ENCODE measurements at regions not wholly inside any gene's neighbourhood (a gene's known extent, or its start where the extent isn't known, plus 50 kb on each side); places are given as distances from the start of the nearest gene placed in this dataset.

DNA sequence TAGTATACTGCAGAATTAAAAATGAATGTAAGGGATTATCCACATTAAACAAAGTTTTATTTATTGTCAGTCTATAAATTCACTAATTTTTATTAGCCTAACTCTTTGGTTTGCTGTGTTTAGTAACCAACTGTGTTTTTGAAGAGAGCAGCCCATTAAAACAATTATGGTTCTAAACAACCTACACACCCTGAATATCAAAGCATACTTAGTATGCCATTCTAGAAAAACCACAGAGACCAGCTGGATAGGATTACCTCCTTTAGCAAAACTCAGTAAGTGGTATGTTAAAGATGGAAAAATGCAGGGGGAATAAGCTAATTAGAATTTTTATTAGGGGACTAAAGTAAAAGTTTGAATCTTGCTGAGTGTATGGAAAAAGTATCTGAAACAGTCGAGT is 1981.7 kb upstream of the NUDT12 start:
- DNase-seq (peak in 1 of 5 donors; percentile 0), FAIRE-seq (no peak)
- Histone ChIP-seq H3K4me1 (ENCODE audit: control insufficient read depth in 2 of 3, insufficient read depth in 2 of 3, low read depth in 1 of 3, low read length in 3 of 3) (no peaks in the 10 kb centered on the region), H3K9ac (ENCODE audit: low read length in 3 of 3) (no peak overlapping the region), H3K4me3 (ENCODE audit: low read length in 3 of 3) (no peak overlapping the region), H3K27ac (ENCODE audit: low read depth in 2 of 2, low read length in 2 of 2) (no peak overlapping the region), H3K36me3 (ENCODE audit: control insufficient read depth in 2 of 3, insufficient read depth in 3 of 3, low read length in 3 of 3) (no peaks in the 10 kb centered on the region), H3K27me3 (ENCODE audit: control insufficient read depth, insufficient read depth, low read length) (no peaks in the 10 kb centered on the region), H3K9me3 (ENCODE audit: control insufficient read depth in 2 of 3, insufficient read depth in 1 of 3, low read length in 3 of 3) (no peaks in the 10 kb centered on the region)
- TF ChIP-seq, protein P1, sequence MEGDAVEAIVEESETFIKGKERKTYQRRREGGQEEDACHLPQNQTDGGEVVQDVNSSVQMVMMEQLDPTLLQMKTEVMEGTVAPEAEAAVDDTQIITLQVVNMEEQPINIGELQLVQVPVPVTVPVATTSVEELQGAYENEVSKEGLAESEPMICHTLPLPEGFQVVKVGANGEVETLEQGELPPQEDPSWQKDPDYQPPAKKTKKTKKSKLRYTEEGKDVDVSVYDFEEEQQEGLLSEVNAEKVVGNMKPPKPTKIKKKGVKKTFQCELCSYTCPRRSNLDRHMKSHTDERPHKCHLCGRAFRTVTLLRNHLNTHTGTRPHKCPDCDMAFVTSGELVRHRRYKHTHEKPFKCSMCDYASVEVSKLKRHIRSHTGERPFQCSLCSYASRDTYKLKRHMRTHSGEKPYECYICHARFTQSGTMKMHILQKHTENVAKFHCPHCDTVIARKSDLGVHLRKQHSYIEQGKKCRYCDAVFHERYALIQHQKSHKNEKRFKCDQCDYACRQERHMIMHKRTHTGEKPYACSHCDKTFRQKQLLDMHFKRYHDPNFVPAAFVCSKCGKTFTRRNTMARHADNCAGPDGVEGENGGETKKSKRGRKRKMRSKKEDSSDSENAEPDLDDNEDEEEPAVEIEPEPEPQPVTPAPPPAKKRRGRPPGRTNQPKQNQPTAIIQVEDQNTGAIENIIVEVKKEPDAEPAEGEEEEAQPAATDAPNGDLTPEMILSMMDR (IDR thresholded peaks at IDR 0.05; ENCODE audit: borderline replicate concordance, extremely low read depth, insufficient read depth), result no peak
- intact Hi-C loops (cut with DNase I), result no loop called here

DNA sequence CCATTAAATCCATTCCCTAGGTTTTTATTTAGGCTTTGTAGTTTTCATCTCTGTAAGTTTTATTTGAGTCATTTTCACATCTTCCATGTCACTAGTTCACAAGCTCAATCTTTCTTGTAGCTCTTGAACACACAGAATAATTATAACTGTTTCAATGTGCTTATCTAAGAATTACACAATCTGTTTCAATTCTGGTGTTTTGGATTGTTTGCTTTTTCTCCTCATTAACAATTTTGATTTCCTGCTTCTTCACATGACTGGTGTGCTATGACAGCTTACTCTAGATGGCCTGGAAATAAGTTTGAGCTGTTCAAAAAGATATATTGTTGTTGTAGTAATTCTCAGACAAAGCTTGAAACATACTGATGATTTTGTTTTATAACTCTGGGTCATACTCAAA is 1974.1 kb upstream of the NUDT12 start:
- intact Hi-C loops (cut with DNase I), result no loop called here
- TF ChIP-seq, protein P1 (IDR thresholded peaks at IDR 0.05; ENCODE audit: borderline replicate concordance, extremely low read depth, insufficient read depth), result no peak
- Histone ChIP-seq H3K36me3 (ENCODE audit: control insufficient read depth in 2 of 3, insufficient read depth in 3 of 3, low read length in 3 of 3) (no peaks in the 10 kb centered on the region), H3K27ac (ENCODE audit: low read depth in 2 of 2, low read length in 2 of 2) (no peak overlapping the region), H3K4me3 (ENCODE audit: low read length in 3 of 3) (no peak overlapping the region), H3K4me1 (ENCODE audit: control insufficient read depth in 2 of 3, insufficient read depth in 2 of 3, low read depth in 1 of 3, low read length in 3 of 3) (no peaks in the 10 kb centered on the region), H3K9ac (ENCODE audit: low read length in 3 of 3) (no peak overlapping the region), H3K27me3 (ENCODE audit: control insufficient read depth, insufficient read depth, low read length) (no peaks in the 10 kb centered on the region), H3K9me3 (ENCODE audit: control insufficient read depth in 2 of 3, insufficient read depth in 1 of 3, low read length in 3 of 3) (peaks cover 0 to 4% (median 0%) of the 10 kb centered on the region in 3 donors)
- FAIRE-seq (no peak), DNase-seq (no peak)

DNA sequence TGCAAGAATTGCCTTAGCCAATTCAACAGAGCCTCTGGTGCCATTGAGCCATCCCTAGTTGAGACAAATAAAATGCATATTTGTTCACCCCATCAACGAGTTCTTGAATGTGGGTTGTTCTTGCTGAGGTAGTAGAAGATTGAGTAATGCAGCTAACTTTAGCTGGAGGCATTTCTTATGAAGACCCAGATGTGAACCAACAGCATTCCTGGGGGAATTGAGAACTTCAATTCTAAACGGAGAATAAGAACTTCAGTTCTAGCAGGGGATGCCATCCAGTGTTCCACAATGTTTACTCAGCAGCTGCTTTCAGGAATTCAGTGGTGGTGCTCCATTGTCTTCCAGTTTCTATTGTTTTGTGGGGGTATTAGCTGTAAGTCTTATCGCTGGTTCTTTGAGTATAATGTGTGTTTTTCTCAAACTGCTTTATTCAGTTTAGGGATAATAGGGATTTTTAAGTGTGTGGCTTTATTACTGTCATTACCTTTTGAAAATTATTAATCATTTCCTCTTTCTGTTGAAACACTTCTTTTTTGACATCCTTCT is 1968.2 kb upstream of the NUDT12 start:
- H3K27me3 ChIP-seq (ENCODE audit: control insufficient read depth, insufficient read depth, low read length), result no peaks in the 10 kb centered on the region
- H3K4me3 ChIP-seq (ENCODE audit: low read length in 3 of 3), result no peak overlapping the region
- intact Hi-C loops (cut with DNase I), result no loop called here
- no peak overlapping the region for H3K27ac ChIP-seq (ENCODE audit: low read depth in 2 of 2, low read length in 2 of 2)
- peaks cover 0 to 4% (median 2%) of the 10 kb centered on the region in 3 donors for H3K9me3 ChIP-seq (ENCODE audit: control insufficient read depth in 2 of 3, insufficient read depth in 1 of 3, low read length in 3 of 3)
- no peak overlapping the region for H3K9ac ChIP-seq (ENCODE audit: low read length in 3 of 3)
- H3K36me3 ChIP-seq (ENCODE audit: control insufficient read depth in 2 of 3, insufficient read depth in 3 of 3, low read length in 3 of 3), result no peaks in the 10 kb centered on the region
- no peaks in the 10 kb centered on the region for H3K4me1 ChIP-seq (ENCODE audit: control insufficient read depth in 2 of 3, insufficient read depth in 2 of 3, low read depth in 1 of 3, low read length in 3 of 3)
- FAIRE-seq (no peak), DNase-seq (no peak)
- TF ChIP-seq, protein P1 (IDR thresholded peaks at IDR 0.05; ENCODE audit: borderline replicate concordance, extremely low read depth, insufficient read depth), result no peak

DNA sequence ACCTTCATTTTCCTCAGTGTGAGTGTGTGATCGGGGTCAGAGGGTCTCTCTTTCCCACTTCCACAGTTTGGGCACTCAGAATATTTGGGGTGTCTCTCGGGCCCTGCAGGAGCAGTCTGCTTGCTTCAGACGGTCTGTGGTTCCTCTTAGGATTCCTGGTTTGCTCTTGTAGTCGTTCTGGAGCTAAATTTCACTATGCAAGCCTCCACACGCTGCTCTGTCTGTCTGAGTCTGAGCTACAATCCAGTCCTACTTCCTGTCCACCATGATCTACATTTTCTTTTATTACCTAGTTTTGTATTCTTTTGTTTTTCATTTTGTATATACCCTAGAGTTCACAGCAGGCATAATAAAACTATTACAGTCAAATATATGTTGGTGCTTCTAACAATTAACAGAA is 1967.3 kb upstream of the NUDT12 start:
- H3K27ac ChIP-seq (ENCODE audit: low read depth in 2 of 2, low read length in 2 of 2), result no peak overlapping the region
- intact Hi-C loops (cut with DNase I), result no loop called here
- H3K36me3 ChIP-seq (ENCODE audit: control insufficient read depth in 2 of 3, insufficient read depth in 3 of 3, low read length in 3 of 3), result no peaks in the 10 kb centered on the region
- no peaks in the 10 kb centered on the region for H3K27me3 ChIP-seq (ENCODE audit: control insufficient read depth, insufficient read depth, low read length)
- DNase-seq (no peak), FAIRE-seq (no peak)
- H3K4me3 ChIP-seq (ENCODE audit: low read length in 3 of 3), result no peak overlapping the region
- H3K9me3 ChIP-seq (ENCODE audit: control insufficient read depth in 2 of 3, insufficient read depth in 1 of 3, low read length in 3 of 3), result peaks cover 0 to 4% (median 2%) of the 10 kb centered on the region in 3 donors
- H3K4me1 ChIP-seq (ENCODE audit: control insufficient read depth in 2 of 3, insufficient read depth in 2 of 3, low read depth in 1 of 3, low read length in 3 of 3), result no peaks in the 10 kb centered on the region
- H3K9ac ChIP-seq (ENCODE audit: low read length in 3 of 3), result no peak overlapping the region
- TF ChIP-seq, protein P1 (IDR thresholded peaks at IDR 0.05; ENCODE audit: borderline replicate concordance, extremely low read depth, insufficient read depth), result no peak
